ENCODE measurements at regions not wholly inside any gene's neighbourhood (a gene's known extent, or its start where the extent isn't known, plus 50 kb on each side); places are given as distances from the start of the nearest gene placed in this dataset.

DNA sequence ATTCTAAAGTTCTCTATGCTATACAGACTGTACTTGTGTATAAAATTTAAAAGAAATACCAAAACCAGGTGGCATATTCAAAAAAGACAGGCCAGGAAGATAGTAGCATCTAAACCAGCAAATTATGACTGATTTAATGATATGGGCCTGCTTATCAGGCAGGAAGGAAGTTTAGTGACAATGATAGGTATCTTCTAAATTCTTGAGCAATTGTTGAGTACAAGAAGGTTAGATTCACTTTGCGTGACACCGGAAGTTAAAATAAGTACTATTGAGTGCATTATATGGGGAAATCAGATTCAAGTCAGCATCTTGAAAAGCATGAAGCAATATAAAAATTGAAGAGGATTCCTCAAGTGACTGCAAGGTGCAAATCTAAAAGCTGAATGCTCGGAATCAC is 186.8 kb upstream of the RGS18 start:
- TF ChIP-seq, protein P1, sequence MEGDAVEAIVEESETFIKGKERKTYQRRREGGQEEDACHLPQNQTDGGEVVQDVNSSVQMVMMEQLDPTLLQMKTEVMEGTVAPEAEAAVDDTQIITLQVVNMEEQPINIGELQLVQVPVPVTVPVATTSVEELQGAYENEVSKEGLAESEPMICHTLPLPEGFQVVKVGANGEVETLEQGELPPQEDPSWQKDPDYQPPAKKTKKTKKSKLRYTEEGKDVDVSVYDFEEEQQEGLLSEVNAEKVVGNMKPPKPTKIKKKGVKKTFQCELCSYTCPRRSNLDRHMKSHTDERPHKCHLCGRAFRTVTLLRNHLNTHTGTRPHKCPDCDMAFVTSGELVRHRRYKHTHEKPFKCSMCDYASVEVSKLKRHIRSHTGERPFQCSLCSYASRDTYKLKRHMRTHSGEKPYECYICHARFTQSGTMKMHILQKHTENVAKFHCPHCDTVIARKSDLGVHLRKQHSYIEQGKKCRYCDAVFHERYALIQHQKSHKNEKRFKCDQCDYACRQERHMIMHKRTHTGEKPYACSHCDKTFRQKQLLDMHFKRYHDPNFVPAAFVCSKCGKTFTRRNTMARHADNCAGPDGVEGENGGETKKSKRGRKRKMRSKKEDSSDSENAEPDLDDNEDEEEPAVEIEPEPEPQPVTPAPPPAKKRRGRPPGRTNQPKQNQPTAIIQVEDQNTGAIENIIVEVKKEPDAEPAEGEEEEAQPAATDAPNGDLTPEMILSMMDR (IDR thresholded peaks at IDR 0.05), result no peak
- TF ChIP-seq NR3C1 (CRISPR knock-in tag; conservative IDR thresholded peaks at IDR 0.05; ENCODE audit: low read depth) (no peak), ZNF121 (CRISPR knock-in tag; IDR thresholded peaks at IDR 0.05) (no peak), ATF2 (CRISPR knock-in tag; IDR thresholded peaks at IDR 0.05; ENCODE audit: borderline replicate concordance, low read depth) (no peak), ZNF138 (CRISPR knock-in tag; conservative IDR thresholded peaks at IDR 0.05) (no peak), ZNF232 (CRISPR knock-in tag; IDR thresholded peaks at IDR 0.05) (no peak), ZNF263 (CRISPR knock-in tag; IDR thresholded peaks at IDR 0.05; ENCODE audit: low read depth) (no peak), IRF2 (CRISPR knock-in tag; IDR thresholded peaks at IDR 0.05; ENCODE audit: borderline replicate concordance, low read depth) (no peak), JUN (CRISPR knock-in tag; IDR thresholded peaks at IDR 0.05) (no peak), TEAD4 (CRISPR knock-in tag; IDR thresholded peaks at IDR 0.05) (no peak), NR2C2 (CRISPR knock-in tag; IDR thresholded peaks at IDR 0.05) (no peak), E2F1 (CRISPR knock-in tag; IDR thresholded peaks at IDR 0.05) (no peak)
- TF ChIP-seq, protein P2, sequence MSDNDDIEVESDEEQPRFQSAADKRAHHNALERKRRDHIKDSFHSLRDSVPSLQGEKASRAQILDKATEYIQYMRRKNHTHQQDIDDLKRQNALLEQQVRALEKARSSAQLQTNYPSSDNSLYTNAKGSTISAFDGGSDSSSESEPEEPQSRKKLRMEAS (CRISPR knock-in tag; IDR thresholded peaks at IDR 0.05), result no peak
